Stimulated activated CD4-positive, alpha-beta T cell treated with anti-CD3 and anti-CD28 coated beads, Interleukin-15, amount 100 ng/mL, for 24 hours (primary cell): ENCODE measurements at regions not wholly inside any gene's neighbourhood (a gene's known extent, or its start where the extent isn't known, plus 50 kb on each side); places are given as distances from the start of the nearest gene placed in this dataset.

Experiments used
- DNase-seq: peaks from one replicate; pipeline ENCODE4 v3.0.0-alpha.2; 2020

GRCh38 chr9:127553793-127554192 lies 58.3 kb upstream of the STXBP1 start:
- no peak for DNase-seq

- DNase-seq, result no peak
Measured at GRCh38 chr9:127554966-127555839, 56.9 kb upstream of the STXBP1 start.

- peak; percentile 73 for DNase-seq
Measured at GRCh38 chr9:127555840-127556820, 55.9 kb upstream of the STXBP1 start.

- DNase-seq, result no peak
Measured at GRCh38 chr9:127556871-127557270, 55.2 kb upstream of the STXBP1 start.

- DNase-seq, result peak; percentile 20
Measured at GRCh38 chr9:127557466-127557869, 54.6 kb upstream of the STXBP1 start.

- DNase-seq, result no peak
Measured at GRCh38 chr9:127557998-127558546, 54.0 kb upstream of the STXBP1 start.

GRCh38 chr9:127558581-127559246 lies 53.4 kb upstream of the STXBP1 start:
- DNase-seq, result no peak

GRCh38 chr9:127559247-127559680 lies 52.8 kb upstream of the STXBP1 start:
- DNase-seq, result no peak

GRCh38 chr9:127561491-127562278 lies 50.4 kb upstream of the STXBP1 start:
- DNase-seq, result peak; percentile 25
